Osteoblast (primary cell): ENCODE measurements at regions not wholly inside any gene's neighbourhood (a gene's known extent, or its start where the extent isn't known, plus 50 kb on each side); places are given as distances from the start of the nearest gene placed in this dataset.

Source experiments
- DNase-seq: peaks from one replicate; pipeline ENCODE4 v3.0.0; 2011; ENCODE audit warnings: low spot score, mixed read lengths; ENCODE audit not compliant: insufficient read length; ENCODE audit errors: missing footprints
- H2AFZ ChIP-seq: 2 replicates; pipeline ENCODE4 v1.6.0; 2011; ENCODE audit warnings: mild to moderate bottlenecking, low read length
- H3K27ac ChIP-seq: 2 replicates; pipeline ENCODE4 v1.5.1; 2011; ENCODE audit warnings: mild to moderate bottlenecking, low read depth, low read length, moderate library complexity
- H3K27me3 ChIP-seq: 2 replicates; pipeline ENCODE4 v1.6.0; 2012; ENCODE audit warnings: mild to moderate bottlenecking, control low read depth, inconsistent platforms, low read length, moderate library complexity; ENCODE audit not compliant: insufficient read depth
- H3K36me3 ChIP-seq: 2 replicates; pipeline ENCODE4 v1.5.1; 2011; ENCODE audit warnings: mild to moderate bottlenecking, low read length, control low read depth, moderate library complexity; ENCODE audit not compliant: insufficient read depth
- H3K4me1 ChIP-seq: 2 replicates; pipeline ENCODE4 v1.5.1; 2011; ENCODE audit warnings: mild to moderate bottlenecking, low read length, control low read depth, moderate library complexity; ENCODE audit not compliant: insufficient read depth
- H3K4me2 ChIP-seq: 2 replicates; pipeline ENCODE4 v1.6.0; 2011; ENCODE audit warnings: mild to moderate bottlenecking, low read length; ENCODE audit not compliant: insufficient read depth
- H3K4me3 ChIP-seq: fragments of 200-600 bp; sonication (generic); 3 replicates; pipeline ENCODE4 v1.5.1; 2012; ENCODE audit warnings: mild to moderate bottlenecking, low read length, inconsistent platforms; ENCODE audit not compliant: insufficient read depth
- H3K79me2 ChIP-seq: 2 replicates; pipeline ENCODE4 v1.6.0; 2012; ENCODE audit warnings: mild to moderate bottlenecking, low read length, control low read depth, inconsistent platforms; ENCODE audit not compliant: insufficient read depth
- H3K9me3 ChIP-seq: 2 replicates; pipeline ENCODE4 v1.5.1; 2011; ENCODE audit warnings: low read depth, low read length, control low read depth
- H4K20me1 ChIP-seq: 2 replicates; pipeline ENCODE4 v1.6.0; 2012; ENCODE audit warnings: mild to moderate bottlenecking, low read length, control low read depth; ENCODE audit not compliant: insufficient read depth
- TF ChIP-seq, protein P1 (sequence below): IDR thresholded peaks from 2 replicates; pipeline ENCODE4 v1.5.1; 2011; ENCODE audit warnings: mild to moderate bottlenecking, low read depth, low read length, moderate library complexity; ENCODE audit errors: extremely low read depth

DNA sequence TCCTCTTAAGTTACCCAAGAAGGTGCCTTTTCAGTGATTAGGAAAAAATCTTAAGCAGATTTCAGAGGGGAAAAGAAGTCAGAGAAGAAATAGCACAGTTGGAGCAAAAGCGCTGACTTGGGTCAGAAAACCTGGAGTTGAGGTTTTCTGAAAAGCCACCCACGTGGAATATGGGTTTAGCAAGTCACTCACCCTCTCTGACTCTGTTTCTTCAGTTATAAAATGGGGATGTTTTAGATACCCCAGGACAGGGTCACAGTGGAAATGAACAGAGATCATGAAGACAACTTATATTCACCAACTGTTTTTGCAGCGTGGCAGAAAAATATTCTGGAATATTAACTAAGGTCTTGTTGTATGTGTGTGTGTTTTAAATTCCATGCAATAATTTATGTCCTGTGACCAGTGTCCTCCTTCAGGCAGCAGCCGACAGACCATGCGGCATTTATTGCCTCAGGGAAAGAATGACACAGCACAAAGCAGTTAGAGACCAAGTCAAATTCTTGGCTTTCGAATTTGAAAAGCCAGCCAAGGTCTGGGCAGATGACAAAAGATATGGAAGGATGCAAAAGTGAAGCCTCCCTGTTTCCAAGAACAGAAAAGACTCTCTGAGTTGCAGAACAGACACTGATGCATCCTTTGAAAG, 119.9 kb downstream of the MIAT start:
- Histone ChIP-seq H3K27ac (no peak overlapping the region), H3K4me1 (no peaks in the 10 kb centered on the region), H3K9me3 (peaks cover 5% of the 10 kb centered on the region), H3K79me2 (no peaks in the 10 kb centered on the region), H3K27me3 (no peaks in the 10 kb centered on the region), H3K36me3 (peaks cover 4% of the 10 kb centered on the region), H3K4me2 (no peak overlapping the region), H4K20me1 (no peaks in the 10 kb centered on the region), H2AFZ (no peak overlapping the region), H3K4me3 (no peak overlapping the region)
- DNase-seq, result no peak
- TF ChIP-seq, protein P1, sequence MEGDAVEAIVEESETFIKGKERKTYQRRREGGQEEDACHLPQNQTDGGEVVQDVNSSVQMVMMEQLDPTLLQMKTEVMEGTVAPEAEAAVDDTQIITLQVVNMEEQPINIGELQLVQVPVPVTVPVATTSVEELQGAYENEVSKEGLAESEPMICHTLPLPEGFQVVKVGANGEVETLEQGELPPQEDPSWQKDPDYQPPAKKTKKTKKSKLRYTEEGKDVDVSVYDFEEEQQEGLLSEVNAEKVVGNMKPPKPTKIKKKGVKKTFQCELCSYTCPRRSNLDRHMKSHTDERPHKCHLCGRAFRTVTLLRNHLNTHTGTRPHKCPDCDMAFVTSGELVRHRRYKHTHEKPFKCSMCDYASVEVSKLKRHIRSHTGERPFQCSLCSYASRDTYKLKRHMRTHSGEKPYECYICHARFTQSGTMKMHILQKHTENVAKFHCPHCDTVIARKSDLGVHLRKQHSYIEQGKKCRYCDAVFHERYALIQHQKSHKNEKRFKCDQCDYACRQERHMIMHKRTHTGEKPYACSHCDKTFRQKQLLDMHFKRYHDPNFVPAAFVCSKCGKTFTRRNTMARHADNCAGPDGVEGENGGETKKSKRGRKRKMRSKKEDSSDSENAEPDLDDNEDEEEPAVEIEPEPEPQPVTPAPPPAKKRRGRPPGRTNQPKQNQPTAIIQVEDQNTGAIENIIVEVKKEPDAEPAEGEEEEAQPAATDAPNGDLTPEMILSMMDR, result no peak

DNA sequence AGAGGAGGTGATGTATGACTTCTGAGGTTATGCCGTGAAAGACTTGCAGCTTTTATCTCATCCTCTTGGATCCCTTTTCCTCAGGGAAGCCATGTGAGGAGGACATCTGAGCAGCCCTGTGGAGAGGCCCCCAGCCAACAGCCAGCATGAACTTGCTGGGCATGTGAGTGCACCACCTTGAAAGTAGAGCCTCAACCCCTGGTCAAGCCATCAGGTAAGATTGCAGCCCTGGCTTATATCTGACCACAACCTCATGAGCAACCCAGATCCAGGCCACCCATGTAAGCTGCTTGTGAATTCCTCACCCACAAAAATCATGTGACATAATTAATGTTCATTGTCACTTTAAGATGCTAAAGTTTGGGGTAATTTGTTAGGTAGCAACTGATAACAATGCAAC, 121.0 kb downstream of the MIAT start:
- Histone ChIP-seq H3K27me3 (no peaks in the 10 kb centered on the region), H3K4me3 (no peak overlapping the region), H3K36me3 (peaks cover 4% of the 10 kb centered on the region), H3K9me3 (peaks cover 5% of the 10 kb centered on the region), H3K27ac (no peak overlapping the region), H3K4me1 (no peaks in the 10 kb centered on the region), H3K4me2 (no peak overlapping the region), H3K79me2 (no peaks in the 10 kb centered on the region), H2AFZ (no peak overlapping the region), H4K20me1 (no peaks in the 10 kb centered on the region)
- TF ChIP-seq, protein P1, result no peak
- no peak for DNase-seq

DNA sequence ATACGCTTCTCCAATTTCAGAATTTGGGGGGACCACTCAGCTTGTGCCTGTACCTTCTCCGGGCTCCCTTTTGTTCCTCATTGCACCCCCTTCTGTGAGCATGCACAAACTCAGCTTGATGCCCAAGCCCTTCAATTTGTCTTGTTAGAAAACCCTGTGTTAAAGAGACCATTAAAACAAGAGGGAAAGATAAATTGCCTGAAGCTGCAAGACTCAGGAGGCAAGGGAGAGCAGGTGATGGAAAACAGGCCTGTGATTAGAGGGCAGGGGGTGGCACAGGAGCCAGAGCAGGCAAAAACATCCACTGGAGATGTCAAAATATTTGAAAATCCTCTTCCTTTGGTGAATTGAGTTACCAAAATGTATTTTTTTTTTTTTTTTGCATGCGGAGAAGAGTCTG, 121.7 kb downstream of the MIAT start:
- no peak for DNase-seq
- no peak overlapping the region for H3K4me2 ChIP-seq
- no peaks in the 10 kb centered on the region for H3K4me1 ChIP-seq
- H4K20me1 ChIP-seq, result no peaks in the 10 kb centered on the region
- no peak overlapping the region for H3K27ac ChIP-seq
- peaks cover 4% of the 10 kb centered on the region for H3K36me3 ChIP-seq
- TF ChIP-seq, protein P1, result no peak
- no peak overlapping the region for H3K4me3 ChIP-seq
- H3K79me2 ChIP-seq, result no peaks in the 10 kb centered on the region
- H3K27me3 ChIP-seq, result no peaks in the 10 kb centered on the region
- peaks cover 5% of the 10 kb centered on the region for H3K9me3 ChIP-seq
- H2AFZ ChIP-seq, result no peak overlapping the region

DNA sequence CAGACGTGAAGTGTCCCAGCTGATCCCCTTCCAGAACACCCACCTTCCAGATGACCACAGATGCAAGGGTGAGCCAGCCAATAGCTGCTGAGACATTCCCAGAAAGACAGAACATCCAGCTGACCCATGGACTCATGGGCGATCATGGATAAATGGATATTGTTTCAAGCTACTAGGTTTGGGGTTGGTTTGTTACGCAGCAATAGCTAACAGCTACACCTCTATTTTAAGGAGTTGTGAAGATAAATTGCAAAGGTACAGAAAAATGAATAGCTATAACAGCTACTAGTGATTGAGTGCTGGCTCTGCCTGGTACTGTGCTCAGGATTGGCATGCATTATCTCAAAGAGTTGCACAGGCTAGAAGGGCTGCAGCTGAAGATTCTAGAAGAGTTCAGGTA, 122.5 kb downstream of the MIAT start:
- no peaks in the 10 kb centered on the region for H3K4me1 ChIP-seq
- H3K4me3 ChIP-seq, result no peak overlapping the region
- no peak for DNase-seq
- no peak overlapping the region for H3K27ac ChIP-seq
- no peaks in the 10 kb centered on the region for H4K20me1 ChIP-seq
- no peak overlapping the region for H3K4me2 ChIP-seq
- no peaks in the 10 kb centered on the region for H3K79me2 ChIP-seq
- peaks cover 5% of the 10 kb centered on the region for H3K9me3 ChIP-seq
- H3K36me3 ChIP-seq, result peaks cover 4% of the 10 kb centered on the region
- H2AFZ ChIP-seq, result no peak overlapping the region
- no peaks in the 10 kb centered on the region for H3K27me3 ChIP-seq
- TF ChIP-seq, protein P1, result no peak
